DND-41 (cell line): ENCODE measurements at regions not wholly inside any gene's neighbourhood (a gene's known extent, or its start where the extent isn't known, plus 50 kb on each side); places are given as distances from the start of the nearest gene placed in this dataset.

Experiments used
- ATAC-seq: fragments of 200-7000 bp; cut with Tn5 transposase; 3 replicates; pipeline ENCODE4 v1.9.1; 2021; ENCODE audit warnings: low read depth; ENCODE audit not compliant: insufficient read depth
- DNase-seq: peaks from one replicate; pipeline ENCODE4 v3.0.0-alpha.2; 2020
- H2AFZ ChIP-seq: 2 replicates; pipeline ENCODE4 v1.6.0; 2012; ENCODE audit warnings: low read depth, low read length
- H3K27ac ChIP-seq: 2 replicates; pipeline ENCODE4 v1.5.1; 2012; ENCODE audit warnings: low read length, inconsistent platforms
- H3K27me3 ChIP-seq: fragments of 200-600 bp; sonication (generic); 2 replicates; pipeline ENCODE4 v1.6.0; 2012; ENCODE audit warnings: low read length, mild to moderate bottlenecking, inconsistent platforms; ENCODE audit not compliant: insufficient read depth, poor library complexity
- H3K36me3 ChIP-seq: 2 replicates; pipeline ENCODE4 v1.5.1; 2012; ENCODE audit warnings: low read length, inconsistent platforms; ENCODE audit not compliant: insufficient read depth
- H3K4me1 ChIP-seq: 2 replicates; pipeline ENCODE4 v1.5.1; 2012; ENCODE audit warnings: mild to moderate bottlenecking, low read length; ENCODE audit not compliant: insufficient read depth
- H3K4me2 ChIP-seq: 2 replicates; pipeline ENCODE4 v1.6.0; 2012; ENCODE audit warnings: mild to moderate bottlenecking, moderate library complexity, low read length, inconsistent platforms; ENCODE audit not compliant: insufficient read depth
- H3K4me3 ChIP-seq, 2 experiments: fragments of 200-600 bp in 1 of 2; shearing (Covaris generic) in 1 of 2; 2 replicates each; pipeline ENCODE4 v1.5.1; 2012 to 2016; ENCODE audit warnings: inconsistent platforms in 2 of 2, low read length in 2 of 2, mild to moderate bottlenecking in 2 of 2, low read depth in 1 of 2, moderate library complexity in 1 of 2
- H3K79me2 ChIP-seq: 2 replicates; pipeline ENCODE4 v1.6.0; 2012; ENCODE audit warnings: low read length, inconsistent platforms; ENCODE audit not compliant: insufficient read depth
- H3K9ac ChIP-seq: 2 replicates; pipeline ENCODE4 v1.6.0; 2012; ENCODE audit warnings: low read depth, mild to moderate bottlenecking, inconsistent platforms, low read length, moderate library complexity
- H3K9me3 ChIP-seq: 2 replicates; pipeline ENCODE4 v1.5.1; 2012; ENCODE audit warnings: low read length, moderate library complexity, mild to moderate bottlenecking, inconsistent platforms; ENCODE audit not compliant: insufficient read depth, severe bottlenecking
- H4K20me1 ChIP-seq: 2 replicates; pipeline ENCODE4 v1.6.0; 2012; ENCODE audit warnings: low read length; ENCODE audit not compliant: insufficient read depth
- CTCF ChIP-seq: IDR thresholded peaks from 2 replicates; pipeline ENCODE4 v1.5.1; 2012; ENCODE audit warnings: borderline replicate concordance, low read length, moderate library complexity, mild to moderate bottlenecking; ENCODE audit not compliant: poor library complexity, severe bottlenecking; ENCODE audit errors: extremely low read depth
- EZH2 ChIP-seq: IDR thresholded peaks from 3 replicates; pipeline ENCODE4 v1.6.1; 2012; ENCODE audit warnings: borderline replicate concordance, low read depth, mild to moderate bottlenecking, moderate library complexity, low read length, inconsistent platforms; ENCODE audit not compliant: severe bottlenecking

GRCh38 chr5:167952278-167952995, 339.0 kb upstream of the WWC1 start:
- H3K4me3 ChIP-seq: no peak overlapping the region
- no peaks in the 10 kb centered on the region for H3K27me3 ChIP-seq
- no peak overlapping the region for H3K27ac ChIP-seq
- no peak overlapping the region for H2AFZ ChIP-seq
- no peak overlapping the region for H3K4me2 ChIP-seq
- no peaks in the 10 kb centered on the region for H4K20me1 ChIP-seq
- TF ChIP-seq EZH2 (no peak), CTCF (no peak)
- H3K79me2 ChIP-seq: no peaks in the 10 kb centered on the region
- H3K36me3 ChIP-seq: no peaks in the 10 kb centered on the region
- no peak overlapping the region for H3K9ac ChIP-seq
- no peak for DNase-seq
- H3K9me3 ChIP-seq: no peaks in the 10 kb centered on the region
- ATAC-seq: no peak
- no peaks in the 10 kb centered on the region for H3K4me1 ChIP-seq

- H3K9ac ChIP-seq: no peak overlapping the region
- no peaks in the 10 kb centered on the region for H3K36me3 ChIP-seq
- no peaks in the 10 kb centered on the region for H3K79me2 ChIP-seq
- H3K4me3 ChIP-seq: no peak overlapping the region
- no peak overlapping the region for H2AFZ ChIP-seq
- no peaks in the 10 kb centered on the region for H4K20me1 ChIP-seq
- H3K27ac ChIP-seq: no peak overlapping the region
- TF ChIP-seq EZH2: no peak
- TF ChIP-seq CTCF: no peak
- DNase-seq (no peak), ATAC-seq (no peak)
- H3K4me2 ChIP-seq: no peak overlapping the region
- no peaks in the 10 kb centered on the region for H3K27me3 ChIP-seq
- H3K9me3 ChIP-seq: no peaks in the 10 kb centered on the region
- H3K4me1 ChIP-seq: no peaks in the 10 kb centered on the region
These were observed 338.2 kb upstream of the WWC1 start for GRCh38 chr5:167953151-167953798.

- H4K20me1 ChIP-seq: no peaks in the 10 kb centered on the region
- ATAC-seq (no peak), DNase-seq (no peak)
- H3K4me1 ChIP-seq: no peaks in the 10 kb centered on the region
- no peak overlapping the region for H3K27ac ChIP-seq
- no peak overlapping the region for H3K4me3 ChIP-seq
- H3K27me3 ChIP-seq: no peaks in the 10 kb centered on the region
- no peaks in the 10 kb centered on the region for H3K79me2 ChIP-seq
- no peak overlapping the region for H2AFZ ChIP-seq
- no peak for TF ChIP-seq CTCF
- no peak for TF ChIP-seq EZH2
- no peak overlapping the region for H3K4me2 ChIP-seq
- H3K36me3 ChIP-seq: no peaks in the 10 kb centered on the region
- no peak overlapping the region for H3K9ac ChIP-seq
- peaks cover 3% of the 10 kb centered on the region for H3K9me3 ChIP-seq
These were observed 329.7 kb upstream of the WWC1 start for GRCh38 chr5:167961731-167962130.
